Loucy (cell line): ENCODE measurements at regions not wholly inside any gene's neighbourhood (a gene's known extent, or its start where the extent isn't known, plus 50 kb on each side); places are given as distances from the start of the nearest gene placed in this dataset.

Source experiments
- H2AFZ ChIP-seq: fragments of 200-600 bp; sonication (generic); 2 replicates; pipeline ENCODE4 v1.6.0; 2016; ENCODE audit warnings: antibody characterized with exemption, mild to moderate bottlenecking, low read length, moderate library complexity
- H3F3A ChIP-seq: fragments of 200-600 bp; 2 replicates; pipeline ENCODE4 v1.6.0; 2016; ENCODE audit warnings: antibody characterized with exemption, low read depth, mild to moderate bottlenecking
- H3K27me3 ChIP-seq: fragments of 200-600 bp; sonication (generic); 2 replicates; pipeline ENCODE4 v1.6.1; 2014; ENCODE audit warnings: low read length, mild to moderate bottlenecking; ENCODE audit not compliant: insufficient read depth, poor library complexity, severe bottlenecking
- H3K36me3 ChIP-seq: fragments of 200-600 bp; sonication (generic); 2 replicates; pipeline ENCODE4 v1.6.1; 2016; ENCODE audit warnings: low read length; ENCODE audit not compliant: insufficient read depth
- H3K4me1 ChIP-seq: fragments of 200-600 bp; sonication (generic); 2 replicates; pipeline ENCODE4 v1.5.1; 2014; ENCODE audit warnings: low read length, mild to moderate bottlenecking; ENCODE audit not compliant: insufficient read depth, poor library complexity, severe bottlenecking
- H3K4me2 ChIP-seq: fragments of 200-600 bp; sonication (generic); 2 replicates; pipeline ENCODE4 v1.6.0; 2014; ENCODE audit warnings: antibody characterized with exemption, low read length, low read depth, mild to moderate bottlenecking; ENCODE audit not compliant: poor library complexity, severe bottlenecking
- H3K4me3 ChIP-seq: fragments of 200-600 bp; sonication (generic); 2 replicates; pipeline ENCODE4 v1.5.1; 2014; ENCODE audit warnings: low read length, mild to moderate bottlenecking, mixed read lengths; ENCODE audit not compliant: poor library complexity, severe bottlenecking
- H3K79me2 ChIP-seq: fragments of 200-600 bp; sonication (generic); 2 replicates; pipeline ENCODE4 v1.6.1; 2014; ENCODE audit warnings: low read length; ENCODE audit not compliant: insufficient read depth
- H3K9ac ChIP-seq: fragments of 200-600 bp; sonication (generic); 2 replicates; pipeline ENCODE4 v1.6.0; 2014; ENCODE audit warnings: mild to moderate bottlenecking, low read depth, low read length, moderate library complexity; ENCODE audit not compliant: poor library complexity, severe bottlenecking
- H3K9me2 ChIP-seq: fragments of 200-600 bp; sonication (generic); replicated peaks from 2 replicates; pipeline ENCODE4 v1.6.1; 2016; ENCODE audit warnings: low read depth, low read length, mixed read lengths
- H3K9me3 ChIP-seq: fragments of 200-600 bp; sonication (generic); 2 replicates; pipeline ENCODE4 v1.6.1; 2014; ENCODE audit warnings: mild to moderate bottlenecking, antibody characterized with exemption, low read length, low read depth; ENCODE audit not compliant: insufficient read depth
- H4K20me1 ChIP-seq: fragments of 200-600 bp; sonication (generic); 2 replicates; pipeline ENCODE4 v1.6.0; 2014; ENCODE audit warnings: antibody characterized with exemption, low read length, mild to moderate bottlenecking; ENCODE audit not compliant: insufficient read depth, poor library complexity, severe bottlenecking
- CTCF ChIP-seq: fragments of 200-600 bp; sonication (generic); conservative IDR thresholded peaks from 2 replicates; pipeline ENCODE4 v1.5.1; 2014; ENCODE audit warnings: mild to moderate bottlenecking, antibody characterized with exemption, low read length
- EZH2phosphoT487 ChIP-seq: fragments of 200-600 bp; IDR thresholded peaks from 2 replicates; pipeline ENCODE4 v1.6.1; 2018; ENCODE audit warnings: antibody characterized with exemption, mild to moderate bottlenecking, moderate library complexity, borderline replicate concordance

- H2AFZ ChIP-seq: no peak overlapping the region
- TF ChIP-seq CTCF (no peak), EZH2phosphoT487 (no peak)
Observed at GRCh38 chr1:69413129-69413528, 154.6 kb upstream of the LRRC7 start.

GRCh38 chr1:69414574-69414973 is 153.1 kb upstream of the LRRC7 start:
- Histone ChIP-seq H3K36me3 (no peaks in the 10 kb centered on the region), H3K4me1 (no peaks in the 10 kb centered on the region), H3K27me3 (no peaks in the 10 kb centered on the region), H3K79me2 (no peaks in the 10 kb centered on the region), H3K4me3 (no peak overlapping the region), H3K9me2 (no peaks in the 10 kb centered on the region), H3K4me2 (no peak overlapping the region), H2AFZ (no peak overlapping the region), H3F3A (no peaks in the 10 kb centered on the region), H3K9me3 (no peaks in the 10 kb centered on the region), H4K20me1 (no peaks in the 10 kb centered on the region), H3K9ac (no peak overlapping the region)
- TF ChIP-seq EZH2phosphoT487 (no peak), CTCF (no peak)

More at GRCh38 chr1:69413129-69413528, 154.6 kb upstream of the LRRC7 start:
- Histone ChIP-seq H3K4me2 (no peak overlapping the region), H3K9ac (no peak overlapping the region), H3K36me3 (no peaks in the 10 kb centered on the region), H3K9me3 (no peaks in the 10 kb centered on the region), H3F3A (no peaks in the 10 kb centered on the region), H3K79me2 (no peaks in the 10 kb centered on the region), H3K4me3 (no peak overlapping the region), H3K27me3 (no peaks in the 10 kb centered on the region), H4K20me1 (no peaks in the 10 kb centered on the region), H3K9me2 (no peaks in the 10 kb centered on the region), H3K4me1 (no peaks in the 10 kb centered on the region)

- no peaks in the 10 kb centered on the region for H4K20me1 ChIP-seq
- no peak overlapping the region for H3K4me3 ChIP-seq
- H3K9ac ChIP-seq: no peak overlapping the region
- H3K9me3 ChIP-seq: no peaks in the 10 kb centered on the region
- H3F3A ChIP-seq: no peaks in the 10 kb centered on the region
- no peaks in the 10 kb centered on the region for H3K4me1 ChIP-seq
- no peak overlapping the region for H2AFZ ChIP-seq
- H3K27me3 ChIP-seq: no peaks in the 10 kb centered on the region
- H3K79me2 ChIP-seq: no peaks in the 10 kb centered on the region
- no peak overlapping the region for H3K4me2 ChIP-seq
- H3K9me2 ChIP-seq: no peaks in the 10 kb centered on the region
- H3K36me3 ChIP-seq: no peaks in the 10 kb centered on the region
- no peak for TF ChIP-seq EZH2phosphoT487
- no peak for TF ChIP-seq CTCF
Observed at GRCh38 chr1:69421286-69421685, 146.4 kb upstream of the LRRC7 start.
